H9 (cell line): ENCODE measurements at regions not wholly inside any gene's neighbourhood (a gene's known extent, or its start where the extent isn't known, plus 50 kb on each side); places are given as distances from the start of the nearest gene placed in this dataset.

Source experiments
- DNase-seq: peaks from one replicate; pipeline ENCODE4 v3.0.0-alpha.2; 2017
- H2AFZ ChIP-seq: one replicate; pipeline ENCODE4 v1.6.1; 2013; ENCODE audit warnings: mild to moderate bottlenecking, low read length, control low read depth, moderate library complexity
- H2AK5ac ChIP-seq: 2 replicates; pipeline ENCODE4 v1.6.1; 2013; ENCODE audit warnings: low read length, control low read depth, mixed read lengths; ENCODE audit not compliant: insufficient read length
- H2BK120ac ChIP-seq: one replicate; pipeline ENCODE4 v1.6.1; 2013; ENCODE audit warnings: low read depth, mild to moderate bottlenecking, low read length, control low read depth, inconsistent platforms; ENCODE audit not compliant: poor library complexity, severe bottlenecking
- H2BK12ac ChIP-seq: 2 replicates; pipeline ENCODE4 v1.6.1; 2013; ENCODE audit warnings: low read length, control low read depth, mixed read lengths, low read depth; ENCODE audit not compliant: insufficient read length
- H2BK15ac ChIP-seq: 2 replicates; pipeline ENCODE4 v1.6.1; 2013; ENCODE audit warnings: low read depth, low read length, control low read depth
- H2BK20ac ChIP-seq: one replicate; pipeline ENCODE4 v1.6.1; 2013; ENCODE audit warnings: low read depth, mild to moderate bottlenecking, low read length, control low read depth, inconsistent platforms; ENCODE audit not compliant: poor library complexity, severe bottlenecking
- H2BK5ac ChIP-seq: 2 replicates; pipeline ENCODE4 v1.6.1; 2013; ENCODE audit warnings: low read length, control low read depth, mixed read lengths; ENCODE audit not compliant: insufficient read length
- H3K14ac ChIP-seq: 2 replicates; pipeline ENCODE4 v1.6.1; 2013; ENCODE audit warnings: low read length, control low read depth; ENCODE audit not compliant: insufficient read depth
- H3K18ac ChIP-seq: 2 replicates; pipeline ENCODE4 v1.6.1; 2013; ENCODE audit warnings: low read depth, mild to moderate bottlenecking, mixed read lengths, low read length, control low read depth; ENCODE audit not compliant: insufficient read length
- H3K23ac ChIP-seq: 2 replicates; pipeline ENCODE4 v1.6.1; 2013; ENCODE audit warnings: low read length, control low read depth, mixed read lengths, low read depth; ENCODE audit not compliant: insufficient read length
- H3K23me2 ChIP-seq: 2 replicates; pipeline ENCODE4 v1.6.1; 2013; ENCODE audit warnings: low read depth, mild to moderate bottlenecking, mixed read lengths, low read length, control low read depth; ENCODE audit not compliant: insufficient read length, poor library complexity, severe bottlenecking
- H3K27ac ChIP-seq: 2 replicates; pipeline ENCODE4 v1.5.1; 2013; ENCODE audit warnings: low read length, control low read depth, mixed read lengths, low read depth; ENCODE audit not compliant: insufficient read length
- H3K27me3 ChIP-seq: 2 replicates; pipeline ENCODE4 v1.6.1; 2013; ENCODE audit warnings: low read length, control low read depth, inconsistent platforms; ENCODE audit not compliant: insufficient read depth
- H3K4ac ChIP-seq: 2 replicates; pipeline ENCODE4 v1.6.1; 2013; ENCODE audit warnings: low read depth, mild to moderate bottlenecking, control low read depth, inconsistent platforms, low read length, moderate library complexity
- H3K4me1 ChIP-seq: 2 replicates; pipeline ENCODE4 v1.6.1; 2013; ENCODE audit warnings: low read length, control low read depth, inconsistent platforms; ENCODE audit not compliant: insufficient read depth
- H3K4me2 ChIP-seq: 2 replicates; pipeline ENCODE4 v1.6.1; 2013; ENCODE audit warnings: low read length, control low read depth, mixed read lengths; ENCODE audit not compliant: insufficient read length, insufficient read depth
- H3K56ac ChIP-seq: 2 replicates; pipeline ENCODE4 v1.6.1; 2013; ENCODE audit warnings: low read depth, mild to moderate bottlenecking, mixed read lengths, low read length, control low read depth; ENCODE audit not compliant: insufficient read length
- H3K79me1 ChIP-seq: 2 replicates; pipeline ENCODE4 v1.6.1; 2013; ENCODE audit warnings: low read depth, mild to moderate bottlenecking, moderate library complexity, low read length, control low read depth, inconsistent platforms; ENCODE audit not compliant: insufficient read depth, poor library complexity, severe bottlenecking
- H3K79me2 ChIP-seq: 2 replicates; pipeline ENCODE4 v1.6.1; 2013; ENCODE audit warnings: low read length, control low read depth, inconsistent platforms; ENCODE audit not compliant: insufficient read depth
- H3K9ac ChIP-seq: 2 replicates; pipeline ENCODE4 v1.6.1; 2013; ENCODE audit warnings: low read length, control low read depth, mixed read lengths; ENCODE audit not compliant: insufficient read length; ENCODE audit errors: extremely low read depth
- H3K9me3 ChIP-seq: one replicate; pipeline ENCODE4 v1.6.1; 2013; ENCODE audit warnings: low read depth, low read length, inconsistent platforms; ENCODE audit not compliant: control insufficient read depth
- H3T11ph ChIP-seq: one replicate; pipeline ENCODE4 v1.6.1; 2013; ENCODE audit warnings: mild to moderate bottlenecking, low read length, control low read depth, inconsistent platforms
- H4K20me1 ChIP-seq: one replicate; pipeline ENCODE4 v1.6.1; 2013; ENCODE audit not compliant: control insufficient read depth, insufficient read length, insufficient read depth
- H4K5ac ChIP-seq: 2 replicates; pipeline ENCODE4 v1.6.1; 2013; ENCODE audit warnings: low read depth, mild to moderate bottlenecking, mixed read lengths, low read length, control low read depth; ENCODE audit not compliant: insufficient read length
- H4K8ac ChIP-seq: replicated peaks from 2 replicates; pipeline ENCODE4 v1.6.1; 2013; ENCODE audit warnings: low read length, control low read depth, mixed read lengths, low read depth; ENCODE audit not compliant: insufficient read length
- H4K91ac ChIP-seq: 2 replicates; pipeline ENCODE4 v1.6.1; 2013; ENCODE audit warnings: low read depth, mild to moderate bottlenecking, moderate library complexity, mixed read lengths, low read length, control low read depth; ENCODE audit not compliant: insufficient read length
- H3K27ac Mint-ChIP-seq, 3 experiments: 2 replicates in 2 of 3; 3 replicates in 1 of 3; pipeline ENCODE4 v1.8.0; 2020 to 2021; ENCODE audit warnings: mixed read lengths in 3 of 3, mild to moderate bottlenecking in 1 of 3, moderate library complexity in 1 of 3
- H3K27me3 Mint-ChIP-seq: 2 replicates; pipeline ENCODE4 v1.8.0; 2021; ENCODE audit warnings: low read depth, mild to moderate bottlenecking, moderate library complexity, mixed read lengths
- H3K36me3 Mint-ChIP-seq, 3 experiments: 2 replicates in 2 of 3; 3 replicates in 1 of 3; pipeline ENCODE4 v1.8.0; 2020 to 2021; ENCODE audit warnings: low read depth in 3 of 3, mixed read lengths in 3 of 3; ENCODE audit not compliant: insufficient read depth in 1 of 3
- H3K4me1 Mint-ChIP-seq, 2 experiments: 2 replicates each; pipeline ENCODE4 v1.8.0; 2020; ENCODE audit warnings: mixed read lengths in 2 of 2
- H3K4me3 Mint-ChIP-seq, 2 experiments: 2 replicates in 1 of 2; 3 replicates in 1 of 2; pipeline ENCODE4 v1.8.0; 2020 to 2021; ENCODE audit warnings: mild to moderate bottlenecking in 2 of 2, mixed read lengths in 2 of 2, moderate library complexity in 1 of 2
- H3K9me3 Mint-ChIP-seq, 2 experiments: 2 replicates in 1 of 2; 3 replicates in 1 of 2; pipeline ENCODE4 v1.8.0; 2020; ENCODE audit warnings: mild to moderate bottlenecking in 2 of 2, mixed read lengths in 2 of 2, moderate library complexity in 1 of 2
- WGBS: extraction: QIAGEN DNeasy Blood & Tissue Kit; methylation state at CpG from one replicate; pipeline ENCODE4 v1.1.7; 2013; ENCODE audit warnings: missing lambda C conversion rate, low lambda C conversion rate, mixed read lengths; ENCODE audit not compliant: insufficient read length; ENCODE audit errors: extremely low coverage; 5-methylcytosine and 5-hydroxymethylcytosine counted together
- TF ChIP-seq, protein P1 (sequence below): fragments of 200-600 bp; sonication (generic); conservative IDR thresholded peaks from 3 replicates; pipeline ENCODE4 v1.8.0; 2021; ENCODE audit warnings: antibody characterized with exemption, mild to moderate bottlenecking

DNA sequence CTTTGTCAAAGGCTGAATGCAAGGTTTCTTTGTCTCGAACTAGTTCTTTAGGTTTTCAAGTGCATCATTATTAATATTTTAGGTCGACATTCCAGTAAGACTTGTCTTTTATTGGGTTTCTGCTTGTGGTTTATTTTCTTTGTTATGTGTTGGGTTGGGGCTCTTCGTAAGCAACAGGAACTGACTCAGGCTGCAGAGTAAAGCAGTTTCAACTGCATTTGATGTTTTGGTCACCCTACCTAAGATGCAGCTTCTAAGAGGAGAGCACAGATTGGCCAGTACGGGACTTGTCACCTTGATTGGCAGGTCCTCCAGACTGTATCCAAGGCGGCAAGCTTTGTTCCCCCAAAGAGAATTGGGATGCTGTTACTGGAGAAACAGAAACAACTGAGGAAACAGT, 149.5 kb upstream of the SULF2 start:
- no peak overlapping the region for H2BK20ac ChIP-seq
- H4K91ac ChIP-seq, result no peak overlapping the region
- Mint-ChIP-seq H3K36me3 (no peaks in the 10 kb centered on the region), H3K27me3 (peaks cover 4% of the 10 kb centered on the region; the same call in 1 of the 2 replicates), H3K27ac (no peak overlapping the region), H3K4me1 (peaks cover 2 to 7% of the 10 kb centered on the region in 2 experiments), H3K9me3 (no peaks in the 10 kb centered on the region), H3K4me3 (no peak overlapping the region)
- H3K79me1 ChIP-seq, result no peaks in the 10 kb centered on the region
- H3K27me3 ChIP-seq, result no peaks in the 10 kb centered on the region
- H3K4ac ChIP-seq, result no peak overlapping the region
- H3K23ac ChIP-seq, result no peak overlapping the region
- no peak overlapping the region for H2BK15ac ChIP-seq
- no peaks in the 10 kb centered on the region for H3K23me2 ChIP-seq
- no peak for DNase-seq
- no peak overlapping the region for H3K18ac ChIP-seq
- H3K4me1 ChIP-seq, result no peaks in the 10 kb centered on the region
- no peak overlapping the region for H3K14ac ChIP-seq
- TF ChIP-seq, protein P1, sequence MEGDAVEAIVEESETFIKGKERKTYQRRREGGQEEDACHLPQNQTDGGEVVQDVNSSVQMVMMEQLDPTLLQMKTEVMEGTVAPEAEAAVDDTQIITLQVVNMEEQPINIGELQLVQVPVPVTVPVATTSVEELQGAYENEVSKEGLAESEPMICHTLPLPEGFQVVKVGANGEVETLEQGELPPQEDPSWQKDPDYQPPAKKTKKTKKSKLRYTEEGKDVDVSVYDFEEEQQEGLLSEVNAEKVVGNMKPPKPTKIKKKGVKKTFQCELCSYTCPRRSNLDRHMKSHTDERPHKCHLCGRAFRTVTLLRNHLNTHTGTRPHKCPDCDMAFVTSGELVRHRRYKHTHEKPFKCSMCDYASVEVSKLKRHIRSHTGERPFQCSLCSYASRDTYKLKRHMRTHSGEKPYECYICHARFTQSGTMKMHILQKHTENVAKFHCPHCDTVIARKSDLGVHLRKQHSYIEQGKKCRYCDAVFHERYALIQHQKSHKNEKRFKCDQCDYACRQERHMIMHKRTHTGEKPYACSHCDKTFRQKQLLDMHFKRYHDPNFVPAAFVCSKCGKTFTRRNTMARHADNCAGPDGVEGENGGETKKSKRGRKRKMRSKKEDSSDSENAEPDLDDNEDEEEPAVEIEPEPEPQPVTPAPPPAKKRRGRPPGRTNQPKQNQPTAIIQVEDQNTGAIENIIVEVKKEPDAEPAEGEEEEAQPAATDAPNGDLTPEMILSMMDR, result no peak
- no peak overlapping the region for H2AK5ac ChIP-seq
- no peak overlapping the region for H3K27ac ChIP-seq
- no peak overlapping the region for H3K4me2 ChIP-seq
- no peak overlapping the region for H3K9ac ChIP-seq
- H4K8ac ChIP-seq, result no peak overlapping the region
- no peak overlapping the region for H2AFZ ChIP-seq
- H4K20me1 ChIP-seq, result no peaks in the 10 kb centered on the region
- no peak overlapping the region for H4K5ac ChIP-seq
- no peak overlapping the region for H3T11ph ChIP-seq
- H2BK120ac ChIP-seq, result no peak overlapping the region
- no peaks in the 10 kb centered on the region for H3K9me3 ChIP-seq
- H2BK12ac ChIP-seq, result no peak overlapping the region
- H3K79me2 ChIP-seq, result no peaks in the 10 kb centered on the region
- no CpG with 5 or more reads among the region's 5 CpGs for WGBS
- H3K56ac ChIP-seq, result no peak overlapping the region
- no peak overlapping the region for H2BK5ac ChIP-seq
